ENCODE measurements at regions not wholly inside any gene's neighbourhood (a gene's known extent, or its start where the extent isn't known, plus 50 kb on each side); places are given as distances from the start of the nearest gene placed in this dataset.

GRCh38 chrX:139058831-139059495 is 347.4 kb upstream of the FGF13 start:
- H3K4me3 ChIP-seq = no peak overlapping the region
- H3K4me1 ChIP-seq = no peaks in the 10 kb centered on the region
- TF ChIP-seq, protein P1, sequence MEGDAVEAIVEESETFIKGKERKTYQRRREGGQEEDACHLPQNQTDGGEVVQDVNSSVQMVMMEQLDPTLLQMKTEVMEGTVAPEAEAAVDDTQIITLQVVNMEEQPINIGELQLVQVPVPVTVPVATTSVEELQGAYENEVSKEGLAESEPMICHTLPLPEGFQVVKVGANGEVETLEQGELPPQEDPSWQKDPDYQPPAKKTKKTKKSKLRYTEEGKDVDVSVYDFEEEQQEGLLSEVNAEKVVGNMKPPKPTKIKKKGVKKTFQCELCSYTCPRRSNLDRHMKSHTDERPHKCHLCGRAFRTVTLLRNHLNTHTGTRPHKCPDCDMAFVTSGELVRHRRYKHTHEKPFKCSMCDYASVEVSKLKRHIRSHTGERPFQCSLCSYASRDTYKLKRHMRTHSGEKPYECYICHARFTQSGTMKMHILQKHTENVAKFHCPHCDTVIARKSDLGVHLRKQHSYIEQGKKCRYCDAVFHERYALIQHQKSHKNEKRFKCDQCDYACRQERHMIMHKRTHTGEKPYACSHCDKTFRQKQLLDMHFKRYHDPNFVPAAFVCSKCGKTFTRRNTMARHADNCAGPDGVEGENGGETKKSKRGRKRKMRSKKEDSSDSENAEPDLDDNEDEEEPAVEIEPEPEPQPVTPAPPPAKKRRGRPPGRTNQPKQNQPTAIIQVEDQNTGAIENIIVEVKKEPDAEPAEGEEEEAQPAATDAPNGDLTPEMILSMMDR (IDR thresholded peaks at IDR 0.05) = no peak
- TF ChIP-seq POLR2A (IDR thresholded peaks at IDR 0.05) = no peak
- TF ChIP-seq POLR2AphosphoS5 (IDR thresholded peaks at IDR 0.05) = no peak
- no peak for DNase-seq (ENCODE audit: low spot score in 2 of 2)
- intact Hi-C loops (cut with DNase I; ENCODE audit: low total_unique reads) = no loop called here
- no peaks in the 10 kb centered on the region for H3K9me3 ChIP-seq
- H3K27me3 ChIP-seq = no peaks in the 10 kb centered on the region
- H3K27ac ChIP-seq = no peak overlapping the region
- no peaks in the 10 kb centered on the region for H3K36me3 ChIP-seq

- Histone ChIP-seq H3K27ac (no peak overlapping the region), H3K36me3 (no peaks in the 10 kb centered on the region), H3K9me3 (no peaks in the 10 kb centered on the region), H3K4me1 (no peaks in the 10 kb centered on the region), H3K4me3 (no peak overlapping the region), H3K27me3 (no peaks in the 10 kb centered on the region)
- TF ChIP-seq POLR2A (IDR thresholded peaks at IDR 0.05) = no peak
- DNase-seq (ENCODE audit: low spot score in 2 of 2) = no peak
- intact Hi-C loops (cut with DNase I; ENCODE audit: low total_unique reads) = no loop called here
Observed at GRCh38 chrX:139052461-139052860, 340.9 kb upstream of the FGF13 start.

GRCh38 chrX:139049465-139049864 is 337.9 kb upstream of the FGF13 start:
- TF ChIP-seq POLR2A (IDR thresholded peaks at IDR 0.05) (no peak), POLR2AphosphoS5 (IDR thresholded peaks at IDR 0.05) (no peak)
- TF ChIP-seq, protein P1 (IDR thresholded peaks at IDR 0.05) = no peak
- Histone ChIP-seq H3K36me3 (no peaks in the 10 kb centered on the region), H3K27me3 (no peaks in the 10 kb centered on the region), H3K27ac (no peak overlapping the region), H3K4me1 (no peaks in the 10 kb centered on the region), H3K4me3 (no peak overlapping the region), H3K9me3 (peaks cover 7 to 8% of the 10 kb centered on the region in 2 donors)
- intact Hi-C loops (cut with DNase I; ENCODE audit: low total_unique reads) = no loop called here
- no peak for DNase-seq (ENCODE audit: low spot score in 2 of 2)

- Histone ChIP-seq H3K27me3 (peaks cover 0 to 4% of the 10 kb centered on the region in 2 donors), H3K27ac (no peak overlapping the region), H3K4me1 (no peaks in the 10 kb centered on the region), H3K36me3 (no peaks in the 10 kb centered on the region), H3K4me3 (no peak overlapping the region), H3K9me3 (peaks cover 7 to 8% of the 10 kb centered on the region in 2 donors)
- TF ChIP-seq, protein P1 (IDR thresholded peaks at IDR 0.05) = no peak
- TF ChIP-seq POLR2A (IDR thresholded peaks at IDR 0.05) (no peak), POLR2AphosphoS5 (IDR thresholded peaks at IDR 0.05) (no peak)
- DNase-seq (ENCODE audit: low spot score in 2 of 2) = no peak
- intact Hi-C loops (cut with DNase I; ENCODE audit: low total_unique reads) = no loop called here
Observed at GRCh38 chrX:139044680-139045079, 333.2 kb upstream of the FGF13 start.

GRCh38 chrX:139039041-139039440 is 327.5 kb upstream of the FGF13 start:
- no peak for DNase-seq (ENCODE audit: low spot score in 2 of 2)
- no peaks in the 10 kb centered on the region for H3K36me3 ChIP-seq
- no peaks in the 10 kb centered on the region for H3K4me1 ChIP-seq
- intact Hi-C loops (cut with DNase I; ENCODE audit: low total_unique reads) = no loop called here
- no peak overlapping the region for H3K27ac ChIP-seq
- H3K9me3 ChIP-seq = no peaks in the 10 kb centered on the region
- no peak overlapping the region for H3K4me3 ChIP-seq
- peaks cover 0 to 8% of the 10 kb centered on the region in 2 donors for H3K27me3 ChIP-seq
- TF ChIP-seq, protein P1 (IDR thresholded peaks at IDR 0.05) = no peak
- no peak for TF ChIP-seq POLR2A (IDR thresholded peaks at IDR 0.05)
- no peak for TF ChIP-seq POLR2AphosphoS5 (IDR thresholded peaks at IDR 0.05)

Measured in breast epithelium (tissue), 4 donors.